ENCODE measurements at regions not wholly inside any gene's neighbourhood (a gene's known extent, or its start where the extent isn't known, plus 50 kb on each side); places are given as distances from the start of the nearest gene placed in this dataset.

- TF ChIP-seq CTCF (IDR thresholded peaks at IDR 0.05) (no peak), POLR2A (IDR thresholded peaks at IDR 0.05) (no peak)
Observed at GRCh38 chr2:16386431-16386830, 279.2 kb downstream of the CYRIA start.
